ENCODE measurements at regions not wholly inside any gene's neighbourhood (a gene's known extent, or its start where the extent isn't known, plus 50 kb on each side); places are given as distances from the start of the nearest gene placed in this dataset.

DNA sequence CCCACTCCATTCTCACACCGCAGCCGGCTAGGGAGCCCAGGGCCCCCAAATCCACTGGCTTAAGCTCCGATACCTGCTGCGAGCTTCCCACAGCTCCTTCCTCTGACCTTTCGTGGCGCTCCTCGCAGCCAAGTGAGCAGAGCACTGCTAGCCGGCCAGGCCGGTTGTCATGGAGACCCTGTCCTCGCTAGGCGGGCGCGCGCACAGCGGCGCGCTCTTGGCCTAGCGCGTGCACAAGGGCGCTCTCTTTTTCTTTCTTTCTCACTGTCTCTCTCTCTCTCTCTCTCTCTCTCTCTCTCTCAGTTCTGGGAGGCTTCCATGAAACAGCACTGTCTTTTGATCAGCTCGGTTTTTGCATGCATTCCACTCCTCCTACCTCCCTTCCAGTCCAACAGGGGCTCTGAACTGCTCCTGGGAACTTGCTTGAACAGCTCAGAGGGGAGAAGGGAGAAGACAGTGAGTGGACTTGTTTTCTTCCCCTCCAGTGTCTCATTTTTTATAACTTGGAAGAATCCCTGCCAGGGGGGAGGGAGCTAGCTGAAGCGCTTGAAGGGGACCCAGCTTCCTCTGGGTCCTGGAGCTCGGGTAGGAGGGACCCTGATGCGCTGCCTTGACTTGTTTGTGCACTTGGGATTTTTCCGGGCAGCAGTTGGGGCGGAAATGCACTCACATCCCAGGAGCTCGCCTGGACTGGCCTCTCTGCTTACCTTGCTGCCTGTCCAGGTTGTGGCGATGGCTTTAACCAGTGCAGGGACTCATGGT is 100.3 kb upstream of the AKIP1 start:
- Histone ChIP-seq H3K36me3 (ENCODE audit: insufficient read depth, low read length) (no peaks in the 10 kb centered on the region), H4K20me1 (ENCODE audit: insufficient read depth, low read length) (no peaks in the 10 kb centered on the region), H2AFZ (ENCODE audit: low read length) (no peak overlapping the region), H3K79me2 (ENCODE audit: insufficient read depth, low read depth, low read length) (no peaks in the 10 kb centered on the region), H3K4me1 (ENCODE audit: insufficient read depth, low read length, poor library complexity, severe bottlenecking) (peaks cover 12% of the 10 kb centered on the region), H3K27ac (ENCODE audit: low read depth, low read length, poor library complexity, severe bottlenecking) (no peak overlapping the region), H3K4me3 (ENCODE audit: low read depth, low read length, poor library complexity, severe bottlenecking) (no peak overlapping the region), H3K9me2 (ENCODE audit: insufficient read depth, low read length) (no peaks in the 10 kb centered on the region), H3K9me3 (ENCODE audit: low read length) (no peaks in the 10 kb centered on the region), H3K4me2 (ENCODE audit: low read length) (no peak overlapping the region)
- no peak for DNase-seq (ENCODE audit: low spot score)
- intact Hi-C loops (cut with micrococcal nuclease; ENCODE audit: unreplicated experiment), result loop anchor here (10.0 kb wide), 1 partner anchor 236 kb away; no protein-coding TSS in a partner anchor
- no peak for TF ChIP-seq EZH2phosphoT487 (IDR thresholded peaks at IDR 0.05; ENCODE audit: borderline replicate concordance, low read depth, low read length)
- TF ChIP-seq, protein P1, sequence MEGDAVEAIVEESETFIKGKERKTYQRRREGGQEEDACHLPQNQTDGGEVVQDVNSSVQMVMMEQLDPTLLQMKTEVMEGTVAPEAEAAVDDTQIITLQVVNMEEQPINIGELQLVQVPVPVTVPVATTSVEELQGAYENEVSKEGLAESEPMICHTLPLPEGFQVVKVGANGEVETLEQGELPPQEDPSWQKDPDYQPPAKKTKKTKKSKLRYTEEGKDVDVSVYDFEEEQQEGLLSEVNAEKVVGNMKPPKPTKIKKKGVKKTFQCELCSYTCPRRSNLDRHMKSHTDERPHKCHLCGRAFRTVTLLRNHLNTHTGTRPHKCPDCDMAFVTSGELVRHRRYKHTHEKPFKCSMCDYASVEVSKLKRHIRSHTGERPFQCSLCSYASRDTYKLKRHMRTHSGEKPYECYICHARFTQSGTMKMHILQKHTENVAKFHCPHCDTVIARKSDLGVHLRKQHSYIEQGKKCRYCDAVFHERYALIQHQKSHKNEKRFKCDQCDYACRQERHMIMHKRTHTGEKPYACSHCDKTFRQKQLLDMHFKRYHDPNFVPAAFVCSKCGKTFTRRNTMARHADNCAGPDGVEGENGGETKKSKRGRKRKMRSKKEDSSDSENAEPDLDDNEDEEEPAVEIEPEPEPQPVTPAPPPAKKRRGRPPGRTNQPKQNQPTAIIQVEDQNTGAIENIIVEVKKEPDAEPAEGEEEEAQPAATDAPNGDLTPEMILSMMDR (conservative IDR thresholded peaks at IDR 0.05; ENCODE audit: low read length), result no peak
- CTCF ChIA-PET (ENCODE audit: unreplicated experiment), result no interaction called here
- BruUV-seq (replicated peaks), result no TSS peak
- POLR2A ChIA-PET, result interaction anchor here (0.7 to 1.1 kb wide), 4 partner anchors 9 to 421 kb away, joined by 3 to 6 read pairs (median 4); no protein-coding TSS in a partner anchor

DNA sequence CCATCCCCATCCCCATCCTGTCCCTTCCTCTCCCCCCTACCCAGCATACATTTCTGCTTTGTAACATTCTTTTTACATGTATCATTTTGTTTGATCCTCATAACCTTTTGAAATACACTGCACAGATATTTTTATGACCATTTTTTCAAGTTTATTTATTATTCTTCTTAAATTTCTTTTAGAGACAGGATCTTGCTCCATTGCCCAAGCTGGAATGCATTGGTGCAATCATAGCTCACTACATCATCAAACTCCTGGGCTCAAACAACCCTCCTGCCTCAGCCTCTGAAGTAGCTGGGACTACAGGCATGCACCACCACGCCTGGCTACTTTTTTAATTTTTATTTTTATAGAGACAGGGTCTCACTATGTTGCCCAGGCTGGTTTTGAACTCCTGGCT is 99.4 kb upstream of the AKIP1 start:
- Histone ChIP-seq H3K27ac (ENCODE audit: low read depth, low read length, poor library complexity, severe bottlenecking) (no peak overlapping the region), H2AFZ (ENCODE audit: low read length) (no peak overlapping the region), H3K4me2 (ENCODE audit: low read length) (no peak overlapping the region), H3K36me3 (ENCODE audit: insufficient read depth, low read length) (no peaks in the 10 kb centered on the region), H3K79me2 (ENCODE audit: insufficient read depth, low read depth, low read length) (no peaks in the 10 kb centered on the region), H3K4me3 (ENCODE audit: low read depth, low read length, poor library complexity, severe bottlenecking) (no peak overlapping the region), H4K20me1 (ENCODE audit: insufficient read depth, low read length) (no peaks in the 10 kb centered on the region), H3K4me1 (ENCODE audit: insufficient read depth, low read length, poor library complexity, severe bottlenecking) (peaks cover 12% of the 10 kb centered on the region), H3K9me3 (ENCODE audit: low read length) (no peaks in the 10 kb centered on the region), H3K9me2 (ENCODE audit: insufficient read depth, low read length) (no peaks in the 10 kb centered on the region)
- no TSS peak for BruUV-seq (replicated peaks)
- no peak for DNase-seq (ENCODE audit: low spot score)
- intact Hi-C loops (cut with micrococcal nuclease; ENCODE audit: unreplicated experiment), result loop anchor here (10.0 kb wide), 1 partner anchor 237 kb away; no protein-coding TSS in a partner anchor
- no peak for TF ChIP-seq EZH2phosphoT487 (IDR thresholded peaks at IDR 0.05; ENCODE audit: borderline replicate concordance, low read depth, low read length)
- TF ChIP-seq, protein P1 (conservative IDR thresholded peaks at IDR 0.05; ENCODE audit: low read length), result no peak
- ChIA-PET CTCF (ENCODE audit: unreplicated experiment) (interaction anchor here (0.6 kb wide), 1 partner anchor 205 kb away, joined by 5 read pairs; no protein-coding TSS in a partner anchor), POLR2A (interaction anchor here (1.1 kb wide), 1 partner anchor 10 kb away, joined by 6 read pairs; no protein-coding TSS in a partner anchor)

DNA sequence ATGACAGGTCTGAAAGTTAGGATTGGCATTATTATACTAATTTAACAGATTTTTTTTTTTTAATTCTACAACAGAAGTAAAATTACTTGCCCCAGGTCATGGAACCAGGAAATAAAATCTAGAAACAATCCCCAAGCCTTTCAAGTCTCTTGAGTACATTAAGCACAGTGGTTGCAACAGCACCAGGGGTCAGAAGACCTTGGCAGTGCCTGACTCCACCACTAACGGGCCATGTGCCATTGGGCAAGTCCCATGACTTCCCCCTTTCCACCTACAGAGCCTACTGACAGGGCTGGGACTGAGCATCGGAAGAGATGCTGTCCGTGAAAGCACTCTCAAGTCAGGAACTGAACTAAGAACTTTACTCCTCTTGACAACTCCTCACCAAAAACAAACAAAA is 98.6 kb upstream of the AKIP1 start:
- H3K9me3 ChIP-seq (ENCODE audit: low read length), result no peaks in the 10 kb centered on the region
- no TSS peak for BruUV-seq (replicated peaks)
- H3K4me2 ChIP-seq (ENCODE audit: low read length), result no peak overlapping the region
- no peaks in the 10 kb centered on the region for H3K79me2 ChIP-seq (ENCODE audit: insufficient read depth, low read depth, low read length)
- H3K9me2 ChIP-seq (ENCODE audit: insufficient read depth, low read length), result no peaks in the 10 kb centered on the region
- POLR2A ChIA-PET, result no interaction called here
- no peaks in the 10 kb centered on the region for H4K20me1 ChIP-seq (ENCODE audit: insufficient read depth, low read length)
- DNase-seq (ENCODE audit: low spot score), result no peak
- H3K27ac ChIP-seq (ENCODE audit: low read depth, low read length, poor library complexity, severe bottlenecking), result no peak overlapping the region
- intact Hi-C loops (cut with micrococcal nuclease; ENCODE audit: unreplicated experiment), result loop anchor here (2.0 to 10.0 kb wide), 2 partner anchors 124 to 238 kb away; no protein-coding TSS in a partner anchor
- H3K4me1 ChIP-seq (ENCODE audit: insufficient read depth, low read length, poor library complexity, severe bottlenecking), result peaks cover 12% of the 10 kb centered on the region
- CTCF ChIA-PET (ENCODE audit: unreplicated experiment), result interaction anchor here (0.6 kb wide), 1 partner anchor 204 kb away, joined by 5 read pairs; no protein-coding TSS in a partner anchor
- no peaks in the 10 kb centered on the region for H3K36me3 ChIP-seq (ENCODE audit: insufficient read depth, low read length)
- H3K4me3 ChIP-seq (ENCODE audit: low read depth, low read length, poor library complexity, severe bottlenecking), result no peak overlapping the region
- TF ChIP-seq, protein P1 (conservative IDR thresholded peaks at IDR 0.05; ENCODE audit: low read length), result no peak
- no peak for TF ChIP-seq EZH2phosphoT487 (IDR thresholded peaks at IDR 0.05; ENCODE audit: borderline replicate concordance, low read depth, low read length)
- no peak overlapping the region for H2AFZ ChIP-seq (ENCODE audit: low read length)

Measured in OCI-LY7 (cell line).